Endothelial cell of umbilical vein (primary cell): ENCODE measurements at regions not wholly inside any gene's neighbourhood (a gene's known extent, or its start where the extent isn't known, plus 50 kb on each side); places are given as distances from the start of the nearest gene placed in this dataset.

Source experiments
- BruUV-seq: library from RNA; stranded (reverse); fragments of 400-500 nt; replicated peaks from 2 replicates; lab custom pipeline; 2021; lab: Mats Ljungman, UMichigan
- CTCF ChIA-PET: fragments of 300-600, 350-600 bp; sonication (Branson Sonifier 250); formaldehyde crosslinking; loops from one replicate; lab custom pipeline; 2021; ENCODE audit warnings: antibody characterized with exemption, inconsistent platforms; lab: Charles Lee
- POLR2A ChIA-PET: fragments of 300-600, 350-600 bp; sonication (Branson Sonifier 250); formaldehyde crosslinking; loops from one replicate; lab custom pipeline; 2021; ENCODE audit warnings: antibody characterized with exemption, inconsistent platforms; lab: Charles Lee
- DNase-seq: peaks from one replicate; pipeline ENCODE4 v3.0.0-alpha.2; 2011; ENCODE audit warnings: low read depth, low spot score
- FAIRE-seq: peaks from 2 replicates; lab custom pipeline; 2011; peaks lifted over from hg19 to GRCh38; lab: Jason Lieb, UNC
- H2AFZ ChIP-seq: 2 replicates; pipeline ENCODE4 v1.6.0; 2012; ENCODE audit warnings: low read depth, low read length, control low read depth, inconsistent platforms
- H3K27ac ChIP-seq: 2 replicates; pipeline ENCODE4 v1.5.1; 2011; ENCODE audit warnings: low read depth, mild to moderate bottlenecking, control low read depth, low read length, moderate library complexity; ENCODE audit not compliant: insufficient read depth
- H3K27me3 ChIP-seq, 2 experiments: 2 replicates each; pipeline versions ENCODE4 v1.6.0 to v1.6.1; 2011; ENCODE audit warnings: low read length in 2 of 2, mixed read lengths in 1 of 2; ENCODE audit not compliant: control insufficient read depth in 2 of 2, insufficient read depth in 2 of 2
- H3K36me3 ChIP-seq, 2 experiments: 2 replicates in 1 of 2; 3 replicates in 1 of 2; pipeline ENCODE4 v1.5.1; 2011; ENCODE audit warnings: low read length in 2 of 2, mild to moderate bottlenecking in 1 of 2, moderate library complexity in 1 of 2; ENCODE audit not compliant: control insufficient read depth in 2 of 2, insufficient read depth in 2 of 2; ENCODE audit errors: extremely low read depth in 1 of 2
- H3K4me1 ChIP-seq: 3 replicates; pipeline ENCODE4 v1.5.1; 2011; ENCODE audit warnings: mild to moderate bottlenecking, low read length; ENCODE audit not compliant: control insufficient read depth, insufficient read depth; ENCODE audit errors: extremely low read depth
- H3K4me2 ChIP-seq: 2 replicates; pipeline ENCODE4 v1.6.1; 2011; ENCODE audit warnings: low read length, control low read depth, mixed read lengths; ENCODE audit not compliant: insufficient read depth
- H3K4me3 ChIP-seq, 3 experiments: fragments of 200-600 bp in 1 of 3; sonication (generic), shearing (Covaris generic) in 1 of 3; replicated peaks in 1 of 3; 2 replicates each; pipeline ENCODE4 v1.5.1; 2011 to 2016; ENCODE audit warnings: control low read depth in 3 of 3, low read length in 3 of 3, mild to moderate bottlenecking in 2 of 3, inconsistent platforms in 1 of 3, low read depth in 1 of 3, moderate library complexity in 1 of 3; ENCODE audit not compliant: insufficient read depth in 1 of 3
- H3K79me2 ChIP-seq: 2 replicates; pipeline ENCODE4 v1.6.0; 2012; ENCODE audit warnings: low read length, inconsistent platforms; ENCODE audit not compliant: control insufficient read depth, insufficient read depth
- H3K9ac ChIP-seq: replicated peaks from 2 replicates; pipeline ENCODE3; 2011; ENCODE audit warnings: low read length, control low read depth; ENCODE audit not compliant: insufficient read depth; ENCODE audit errors: extremely low read depth
- H3K9me1 ChIP-seq: replicated peaks from 3 replicates; pipeline ENCODE4 v1.6.0; 2011; ENCODE audit warnings: mild to moderate bottlenecking, low read length; ENCODE audit not compliant: control insufficient read depth, insufficient read depth; ENCODE audit errors: extremely low read depth
- H3K9me3 ChIP-seq: replicated peaks from 2 replicates; pipeline ENCODE4 v1.5.1; 2012; ENCODE audit warnings: low read length, inconsistent platforms; ENCODE audit not compliant: control insufficient read depth, insufficient read depth
- H4K20me1 ChIP-seq: replicated peaks from 2 replicates; pipeline ENCODE3; 2011; ENCODE audit warnings: mild to moderate bottlenecking, low read length; ENCODE audit not compliant: control insufficient read depth, insufficient read depth; ENCODE audit errors: extremely low read depth
- EZH2 ChIP-seq: IDR thresholded peaks from 2 replicates; pipeline ENCODE4 v1.6.1; 2012; ENCODE audit warnings: borderline replicate concordance, low read depth, mild to moderate bottlenecking, moderate library complexity, low read length, inconsistent platforms; ENCODE audit not compliant: severe bottlenecking
- FOS ChIP-seq: IDR thresholded peaks from 2 replicates; pipeline ENCODE4 v1.6.1; 2011; ENCODE audit warnings: mild to moderate bottlenecking, low read length, moderate library complexity, borderline replicate concordance; ENCODE audit not compliant: insufficient read depth
- GATA2 ChIP-seq: IDR thresholded peaks from 2 replicates; pipeline ENCODE4 v1.7.0; 2011; ENCODE audit warnings: low read depth, mild to moderate bottlenecking, moderate library complexity, mixed read lengths, low read length; ENCODE audit not compliant: insufficient read length, insufficient read depth
- JUN ChIP-seq: IDR thresholded peaks from 2 replicates; pipeline ENCODE4 v1.6.1; 2011; ENCODE audit warnings: borderline replicate concordance, low read depth; ENCODE audit not compliant: insufficient read length, insufficient read depth
- MAX ChIP-seq: IDR thresholded peaks from 2 replicates; pipeline ENCODE4 v1.6.1; 2011; ENCODE audit not compliant: insufficient read depth, insufficient read length
- MYC ChIP-seq: IDR thresholded peaks from one replicate; pipeline ENCODE4 v1.6.1; 2011; ENCODE audit warnings: mild to moderate bottlenecking, low read depth, low read length
- POLR2A ChIP-seq: IDR thresholded peaks from 2 replicates; pipeline ENCODE4 v1.6.1; 2012; ENCODE audit warnings: low read depth, mild to moderate bottlenecking, control low read depth, low read length
- POLR2AphosphoS5 ChIP-seq: IDR thresholded peaks from 2 replicates; pipeline ENCODE4 v1.6.1; 2012; ENCODE audit warnings: low read depth, mild to moderate bottlenecking, control low read depth, low read length, moderate library complexity; ENCODE audit not compliant: insufficient read depth
- dilution Hi-C: fragments of 300-500 bp; cut with MboI; formaldehyde crosslinking; loops from one replicate; pipeline ENCODE4 v1.15.0; 2019; ENCODE audit warnings: low sequenced_read_pairs; ENCODE audit not compliant: extremely low pct_ligation_motif_present
- intact Hi-C: fragments of 100-400 bp; cut with micrococcal nuclease; formaldehyde crosslinking; loops from one replicate; pipeline ENCODE4 v1.10.0; 2022
- TF ChIP-seq, protein P1 (sequence below), 2 donors: IDR thresholded peaks; 1 replicate in 1 of 2; 2 replicates in 1 of 2; pipeline ENCODE4 v1.5.1; 2011; ENCODE audit warnings: low read length in 2 of 2, mild to moderate bottlenecking in 2 of 2, moderate library complexity in 2 of 2, control low read depth in 1 of 2, inconsistent platforms in 1 of 2, low read depth in 1 of 2; ENCODE audit not compliant: insufficient read depth in 1 of 2; ENCODE audit errors: extremely low read depth in 1 of 2

GRCh38 chr12:61546296-61546695 is 713.9 kb upstream of the USP15 start:
- no peak overlapping the region for H3K9ac ChIP-seq
- peaks cover 3% of the 10 kb centered on the region for H3K9me3 ChIP-seq
- H3K79me2 ChIP-seq: no peaks in the 10 kb centered on the region
- BruUV-seq: no TSS peak
- TF ChIP-seq EZH2 (no peak), JUN (no peak), FOS (no peak), POLR2A (no peak), POLR2AphosphoS5 (no peak), MAX (no peak), GATA2 (no peak), MYC (no peak)
- TF ChIP-seq, protein P1, sequence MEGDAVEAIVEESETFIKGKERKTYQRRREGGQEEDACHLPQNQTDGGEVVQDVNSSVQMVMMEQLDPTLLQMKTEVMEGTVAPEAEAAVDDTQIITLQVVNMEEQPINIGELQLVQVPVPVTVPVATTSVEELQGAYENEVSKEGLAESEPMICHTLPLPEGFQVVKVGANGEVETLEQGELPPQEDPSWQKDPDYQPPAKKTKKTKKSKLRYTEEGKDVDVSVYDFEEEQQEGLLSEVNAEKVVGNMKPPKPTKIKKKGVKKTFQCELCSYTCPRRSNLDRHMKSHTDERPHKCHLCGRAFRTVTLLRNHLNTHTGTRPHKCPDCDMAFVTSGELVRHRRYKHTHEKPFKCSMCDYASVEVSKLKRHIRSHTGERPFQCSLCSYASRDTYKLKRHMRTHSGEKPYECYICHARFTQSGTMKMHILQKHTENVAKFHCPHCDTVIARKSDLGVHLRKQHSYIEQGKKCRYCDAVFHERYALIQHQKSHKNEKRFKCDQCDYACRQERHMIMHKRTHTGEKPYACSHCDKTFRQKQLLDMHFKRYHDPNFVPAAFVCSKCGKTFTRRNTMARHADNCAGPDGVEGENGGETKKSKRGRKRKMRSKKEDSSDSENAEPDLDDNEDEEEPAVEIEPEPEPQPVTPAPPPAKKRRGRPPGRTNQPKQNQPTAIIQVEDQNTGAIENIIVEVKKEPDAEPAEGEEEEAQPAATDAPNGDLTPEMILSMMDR (IDR thresholded peaks at IDR 0.05; ENCODE audit: extremely low read depth in 1 of 2, insufficient read depth in 1 of 2, low read depth in 1 of 2, low read length in 2 of 2): no peak
- dilution Hi-C loops (no loop called here), intact Hi-C loops (no loop called here)
- H4K20me1 ChIP-seq: no peaks in the 10 kb centered on the region
- no peaks in the 10 kb centered on the region for H3K4me1 ChIP-seq
- no peak for DNase-seq
- ChIA-PET POLR2A (no interaction called here), CTCF (no interaction called here)
- no peaks in the 10 kb centered on the region for H3K36me3 ChIP-seq
- no peak overlapping the region for H3K4me2 ChIP-seq
- FAIRE-seq: no peak
- H3K9me1 ChIP-seq: no peaks in the 10 kb centered on the region
- no peaks in the 10 kb centered on the region for H3K27me3 ChIP-seq
- no peak overlapping the region for H3K4me3 ChIP-seq
- no peak overlapping the region for H3K27ac ChIP-seq
- H2AFZ ChIP-seq: no peak overlapping the region
